H9 (cell line): ENCODE measurements at regions not wholly inside any gene's neighbourhood (a gene's known extent, or its start where the extent isn't known, plus 50 kb on each side); places are given as distances from the start of the nearest gene placed in this dataset.

Experiments
- DNase-seq: peaks from one replicate; pipeline ENCODE4 v3.0.0-alpha.2; 2017
- H2AFZ ChIP-seq: one replicate; pipeline ENCODE4 v1.6.1; 2013; ENCODE audit warnings: mild to moderate bottlenecking, low read length, control low read depth, moderate library complexity
- H2AK5ac ChIP-seq: 2 replicates; pipeline ENCODE4 v1.6.1; 2013; ENCODE audit warnings: low read length, control low read depth, mixed read lengths; ENCODE audit not compliant: insufficient read length
- H2BK120ac ChIP-seq: one replicate; pipeline ENCODE4 v1.6.1; 2013; ENCODE audit warnings: low read depth, mild to moderate bottlenecking, low read length, control low read depth, inconsistent platforms; ENCODE audit not compliant: poor library complexity, severe bottlenecking
- H2BK12ac ChIP-seq: 2 replicates; pipeline ENCODE4 v1.6.1; 2013; ENCODE audit warnings: low read length, control low read depth, mixed read lengths, low read depth; ENCODE audit not compliant: insufficient read length
- H2BK15ac ChIP-seq: 2 replicates; pipeline ENCODE4 v1.6.1; 2013; ENCODE audit warnings: low read depth, low read length, control low read depth
- H2BK20ac ChIP-seq: one replicate; pipeline ENCODE4 v1.6.1; 2013; ENCODE audit warnings: low read depth, mild to moderate bottlenecking, low read length, control low read depth, inconsistent platforms; ENCODE audit not compliant: poor library complexity, severe bottlenecking
- H2BK5ac ChIP-seq: 2 replicates; pipeline ENCODE4 v1.6.1; 2013; ENCODE audit warnings: low read length, control low read depth, mixed read lengths; ENCODE audit not compliant: insufficient read length
- H3K14ac ChIP-seq: 2 replicates; pipeline ENCODE4 v1.6.1; 2013; ENCODE audit warnings: low read length, control low read depth; ENCODE audit not compliant: insufficient read depth
- H3K18ac ChIP-seq: 2 replicates; pipeline ENCODE4 v1.6.1; 2013; ENCODE audit warnings: low read depth, mild to moderate bottlenecking, mixed read lengths, low read length, control low read depth; ENCODE audit not compliant: insufficient read length
- H3K23ac ChIP-seq: 2 replicates; pipeline ENCODE4 v1.6.1; 2013; ENCODE audit warnings: low read length, control low read depth, mixed read lengths, low read depth; ENCODE audit not compliant: insufficient read length
- H3K23me2 ChIP-seq: 2 replicates; pipeline ENCODE4 v1.6.1; 2013; ENCODE audit warnings: low read depth, mild to moderate bottlenecking, mixed read lengths, low read length, control low read depth; ENCODE audit not compliant: insufficient read length, poor library complexity, severe bottlenecking
- H3K27ac ChIP-seq: 2 replicates; pipeline ENCODE4 v1.5.1; 2013; ENCODE audit warnings: low read length, control low read depth, mixed read lengths, low read depth; ENCODE audit not compliant: insufficient read length
- H3K27me3 ChIP-seq: 2 replicates; pipeline ENCODE4 v1.6.1; 2013; ENCODE audit warnings: low read length, control low read depth, inconsistent platforms; ENCODE audit not compliant: insufficient read depth
- H3K4ac ChIP-seq: 2 replicates; pipeline ENCODE4 v1.6.1; 2013; ENCODE audit warnings: low read depth, mild to moderate bottlenecking, control low read depth, inconsistent platforms, low read length, moderate library complexity
- H3K4me1 ChIP-seq: 2 replicates; pipeline ENCODE4 v1.6.1; 2013; ENCODE audit warnings: low read length, control low read depth, inconsistent platforms; ENCODE audit not compliant: insufficient read depth
- H3K4me2 ChIP-seq: 2 replicates; pipeline ENCODE4 v1.6.1; 2013; ENCODE audit warnings: low read length, control low read depth, mixed read lengths; ENCODE audit not compliant: insufficient read length, insufficient read depth
- H3K56ac ChIP-seq: 2 replicates; pipeline ENCODE4 v1.6.1; 2013; ENCODE audit warnings: low read depth, mild to moderate bottlenecking, mixed read lengths, low read length, control low read depth; ENCODE audit not compliant: insufficient read length
- H3K79me1 ChIP-seq: 2 replicates; pipeline ENCODE4 v1.6.1; 2013; ENCODE audit warnings: low read depth, mild to moderate bottlenecking, moderate library complexity, low read length, control low read depth, inconsistent platforms; ENCODE audit not compliant: insufficient read depth, poor library complexity, severe bottlenecking
- H3K79me2 ChIP-seq: 2 replicates; pipeline ENCODE4 v1.6.1; 2013; ENCODE audit warnings: low read length, control low read depth, inconsistent platforms; ENCODE audit not compliant: insufficient read depth
- H3K9ac ChIP-seq: 2 replicates; pipeline ENCODE4 v1.6.1; 2013; ENCODE audit warnings: low read length, control low read depth, mixed read lengths; ENCODE audit not compliant: insufficient read length; ENCODE audit errors: extremely low read depth
- H3K9me3 ChIP-seq: one replicate; pipeline ENCODE4 v1.6.1; 2013; ENCODE audit warnings: low read depth, low read length, inconsistent platforms; ENCODE audit not compliant: control insufficient read depth
- H3T11ph ChIP-seq: one replicate; pipeline ENCODE4 v1.6.1; 2013; ENCODE audit warnings: mild to moderate bottlenecking, low read length, control low read depth, inconsistent platforms
- H4K20me1 ChIP-seq: one replicate; pipeline ENCODE4 v1.6.1; 2013; ENCODE audit not compliant: control insufficient read depth, insufficient read length, insufficient read depth
- H4K5ac ChIP-seq: 2 replicates; pipeline ENCODE4 v1.6.1; 2013; ENCODE audit warnings: low read depth, mild to moderate bottlenecking, mixed read lengths, low read length, control low read depth; ENCODE audit not compliant: insufficient read length
- H4K8ac ChIP-seq: replicated peaks from 2 replicates; pipeline ENCODE4 v1.6.1; 2013; ENCODE audit warnings: low read length, control low read depth, mixed read lengths, low read depth; ENCODE audit not compliant: insufficient read length
- H4K91ac ChIP-seq: 2 replicates; pipeline ENCODE4 v1.6.1; 2013; ENCODE audit warnings: low read depth, mild to moderate bottlenecking, moderate library complexity, mixed read lengths, low read length, control low read depth; ENCODE audit not compliant: insufficient read length
- H3K27ac Mint-ChIP-seq, 3 experiments: 2 replicates in 2 of 3; 3 replicates in 1 of 3; pipeline ENCODE4 v1.8.0; 2020 to 2021; ENCODE audit warnings: mixed read lengths in 3 of 3, mild to moderate bottlenecking in 1 of 3, moderate library complexity in 1 of 3
- H3K27me3 Mint-ChIP-seq: 2 replicates; pipeline ENCODE4 v1.8.0; 2021; ENCODE audit warnings: low read depth, mild to moderate bottlenecking, moderate library complexity, mixed read lengths
- H3K36me3 Mint-ChIP-seq, 3 experiments: 2 replicates in 2 of 3; 3 replicates in 1 of 3; pipeline ENCODE4 v1.8.0; 2020 to 2021; ENCODE audit warnings: low read depth in 3 of 3, mixed read lengths in 3 of 3; ENCODE audit not compliant: insufficient read depth in 1 of 3
- H3K4me1 Mint-ChIP-seq, 2 experiments: 2 replicates each; pipeline ENCODE4 v1.8.0; 2020; ENCODE audit warnings: mixed read lengths in 2 of 2
- H3K4me3 Mint-ChIP-seq, 2 experiments: 2 replicates in 1 of 2; 3 replicates in 1 of 2; pipeline ENCODE4 v1.8.0; 2020 to 2021; ENCODE audit warnings: mild to moderate bottlenecking in 2 of 2, mixed read lengths in 2 of 2, moderate library complexity in 1 of 2
- H3K9me3 Mint-ChIP-seq, 2 experiments: 2 replicates in 1 of 2; 3 replicates in 1 of 2; pipeline ENCODE4 v1.8.0; 2020; ENCODE audit warnings: mild to moderate bottlenecking in 2 of 2, mixed read lengths in 2 of 2, moderate library complexity in 1 of 2
- CTCF ChIP-seq: fragments of 200-600 bp; sonication (generic); conservative IDR thresholded peaks from 3 replicates; pipeline ENCODE4 v1.8.0; 2021; ENCODE audit warnings: antibody characterized with exemption, mild to moderate bottlenecking
- WGBS: extraction: QIAGEN DNeasy Blood & Tissue Kit; methylation state at CpG from one replicate; pipeline ENCODE4 v1.1.7; 2013; ENCODE audit warnings: missing lambda C conversion rate, low lambda C conversion rate, mixed read lengths; ENCODE audit not compliant: insufficient read length; ENCODE audit errors: extremely low coverage; 5-methylcytosine and 5-hydroxymethylcytosine counted together

- no peak for TF ChIP-seq CTCF
- H4K91ac ChIP-seq = no peak overlapping the region
Observed at GRCh38 chr1:88089961-88090360, 594.1 kb upstream of the PKN2 start.

More at GRCh38 chr1:88089961-88090360, 594.1 kb upstream of the PKN2 start:
- Histone ChIP-seq H2BK120ac (no peak overlapping the region), H2BK20ac (no peak overlapping the region), H3K9me3 (no peaks in the 10 kb centered on the region), H3K9ac (no peak overlapping the region), H3K56ac (no peak overlapping the region), H3K27ac (no peak overlapping the region), H2AFZ (no peak overlapping the region), H4K8ac (no peak overlapping the region), H3K23me2 (no peaks in the 10 kb centered on the region), H3K14ac (no peak overlapping the region), H3K27me3 (no peaks in the 10 kb centered on the region; the same call in 1 of the 2 replicates), H2AK5ac (no peak overlapping the region), H4K20me1 (no peaks in the 10 kb centered on the region), H3T11ph (no peak overlapping the region), H3K18ac (no peak overlapping the region), H2BK5ac (no peak overlapping the region), H3K4me1 (no peaks in the 10 kb centered on the region; the same call in 1 of the 2 replicates), H3K4ac (no peak overlapping the region), H3K23ac (no peak overlapping the region), H3K79me1 (no peaks in the 10 kb centered on the region), H2BK12ac (no peak overlapping the region), H2BK15ac (no peak overlapping the region), H3K4me2 (no peak overlapping the region), H4K5ac (no peak overlapping the region), H3K79me2 (no peaks in the 10 kb centered on the region)
- DNase-seq = no peak
- Mint-ChIP-seq H3K27ac (no peak overlapping the region), H3K27me3 (no peaks in the 10 kb centered on the region), H3K36me3 (peaks cover 11 to 36% (median 16%) of the 10 kb centered on the region in 3 experiments), H3K4me1 (peaks cover 12 to 18% of the 10 kb centered on the region in 2 experiments), H3K9me3 (peaks cover 22 to 26% of the 10 kb centered on the region in 2 experiments), H3K4me3 (no peak overlapping the region)
- no CpG with 5 or more reads among the region's 1 CpG for WGBS
